Nephron progenitor cell (in vitro differentiated cells): ENCODE measurements at regions not wholly inside any gene's neighbourhood (a gene's known extent, or its start where the extent isn't known, plus 50 kb on each side); places are given as distances from the start of the nearest gene placed in this dataset.

Experiments used
- DNase-seq: peaks from one replicate; pipeline ENCODE4 v3.0.0; 2021
- H3K27ac Mint-ChIP-seq: 2 replicates; pipeline ENCODE4 v1.8.0; 2021; ENCODE audit warnings: mild to moderate bottlenecking, moderate library complexity, mixed read lengths
- H3K27me3 Mint-ChIP-seq: 2 replicates; pipeline ENCODE4 v1.8.0; 2021; ENCODE audit warnings: mild to moderate bottlenecking, low read depth, mixed read lengths; ENCODE audit not compliant: poor library complexity
- H3K36me3 Mint-ChIP-seq: 2 replicates; pipeline ENCODE4 v1.8.0; 2021; ENCODE audit warnings: low read depth, mixed read lengths
- H3K4me1 Mint-ChIP-seq: 2 replicates; pipeline ENCODE4 v1.8.0; 2021; ENCODE audit warnings: mixed read lengths
- H3K4me3 Mint-ChIP-seq: 2 replicates; pipeline ENCODE4 v1.8.0; 2021; ENCODE audit warnings: mild to moderate bottlenecking, moderate library complexity, mixed read lengths
- H3K9me3 Mint-ChIP-seq: 2 replicates; pipeline ENCODE4 v1.8.0; 2021; ENCODE audit warnings: mild to moderate bottlenecking, moderate library complexity, mixed read lengths
- CTCF ChIP-seq: fragments of 200-600 bp; sonication (generic); IDR thresholded peaks from 2 replicates; pipeline ENCODE4 v1.5.0; 2021; ENCODE audit warnings: antibody characterized with exemption

- Mint-ChIP-seq H3K4me3 (no peak overlapping the region), H3K27ac (no peak overlapping the region), H3K9me3 (no peaks in the 10 kb centered on the region), H3K27me3 (no peaks in the 10 kb centered on the region), H3K4me1 (no peaks in the 10 kb centered on the region), H3K36me3 (no peaks in the 10 kb centered on the region)
- TF ChIP-seq CTCF = no peak
- no peak for DNase-seq
These were observed 1803.6 kb upstream of the PCDH7 start for GRCh38 chr4:28916585-28916984.

- Mint-ChIP-seq H3K4me1 (no peaks in the 10 kb centered on the region), H3K36me3 (no peaks in the 10 kb centered on the region), H3K4me3 (no peak overlapping the region), H3K27me3 (no peaks in the 10 kb centered on the region), H3K27ac (no peak overlapping the region), H3K9me3 (no peaks in the 10 kb centered on the region)
- no peak for TF ChIP-seq CTCF
- DNase-seq = no peak
These were observed 1801.3 kb upstream of the PCDH7 start for GRCh38 chr4:28918871-28919270.

GRCh38 chr4:28921886-28922285 lies 1798.3 kb upstream of the PCDH7 start:
- no peaks in the 10 kb centered on the region for H3K4me1 Mint-ChIP-seq
- peaks cover 4% of the 10 kb centered on the region for H3K27me3 Mint-ChIP-seq
- no peak for DNase-seq
- H3K36me3 Mint-ChIP-seq = no peaks in the 10 kb centered on the region
- H3K4me3 Mint-ChIP-seq = no peak overlapping the region
- no peak overlapping the region for H3K27ac Mint-ChIP-seq
- no peak for TF ChIP-seq CTCF
- no peaks in the 10 kb centered on the region for H3K9me3 Mint-ChIP-seq

GRCh38 chr4:28926156-28926555 lies 1794.0 kb upstream of the PCDH7 start:
- Mint-ChIP-seq H3K4me3 (no peak overlapping the region), H3K27ac (no peak overlapping the region), H3K4me1 (no peaks in the 10 kb centered on the region), H3K36me3 (no peaks in the 10 kb centered on the region), H3K9me3 (no peaks in the 10 kb centered on the region), H3K27me3 (peaks cover 4% of the 10 kb centered on the region)
- DNase-seq = no peak
- TF ChIP-seq CTCF = no peak

GRCh38 chr4:28942631-28943030 lies 1777.5 kb upstream of the PCDH7 start:
- H3K9me3 Mint-ChIP-seq = no peaks in the 10 kb centered on the region
- no peaks in the 10 kb centered on the region for H3K36me3 Mint-ChIP-seq
- TF ChIP-seq CTCF = no peak
- H3K27me3 Mint-ChIP-seq = no peaks in the 10 kb centered on the region
- H3K4me3 Mint-ChIP-seq = no peak overlapping the region
- H3K4me1 Mint-ChIP-seq = no peaks in the 10 kb centered on the region
- H3K27ac Mint-ChIP-seq = no peak overlapping the region
- DNase-seq = no peak

- TF ChIP-seq CTCF = no peak
- H3K36me3 Mint-ChIP-seq = no peaks in the 10 kb centered on the region
- H3K4me1 Mint-ChIP-seq = no peaks in the 10 kb centered on the region
- no peaks in the 10 kb centered on the region for H3K9me3 Mint-ChIP-seq
- H3K27ac Mint-ChIP-seq = no peak overlapping the region
- DNase-seq = no peak
- H3K4me3 Mint-ChIP-seq = no peak overlapping the region
- peaks cover 4% of the 10 kb centered on the region for H3K27me3 Mint-ChIP-seq
These were observed 1772.8 kb upstream of the PCDH7 start for GRCh38 chr4:28947374-28947773.
